Body of pancreas (tissue), 4 donors: ENCODE measurements at regions not wholly inside any gene's neighbourhood (a gene's known extent, or its start where the extent isn't known, plus 50 kb on each side); places are given as distances from the start of the nearest gene placed in this dataset.

Source experiments
- POLR2A ChIP-seq, 3 donors: fragments of 450-650 bp; IDR thresholded peaks; one replicate each; pipeline ENCODE4 v1.6.1; 2016; ENCODE audit warnings: antibody characterized with exemption in 3 of 3, mild to moderate bottlenecking in 2 of 3
- TF ChIP-seq, protein P1 (sequence below), 7 experiments: fragments of 450-650 bp in 4 of 7; fragments of 200-600 bp in 3 of 7; sonication (generic) in 3 of 7; IDR thresholded peaks; one replicate each; pipeline ENCODE4 v1.5.1; 2016 to 2019; ENCODE audit warnings: antibody characterized with exemption in 7 of 7

DNA sequence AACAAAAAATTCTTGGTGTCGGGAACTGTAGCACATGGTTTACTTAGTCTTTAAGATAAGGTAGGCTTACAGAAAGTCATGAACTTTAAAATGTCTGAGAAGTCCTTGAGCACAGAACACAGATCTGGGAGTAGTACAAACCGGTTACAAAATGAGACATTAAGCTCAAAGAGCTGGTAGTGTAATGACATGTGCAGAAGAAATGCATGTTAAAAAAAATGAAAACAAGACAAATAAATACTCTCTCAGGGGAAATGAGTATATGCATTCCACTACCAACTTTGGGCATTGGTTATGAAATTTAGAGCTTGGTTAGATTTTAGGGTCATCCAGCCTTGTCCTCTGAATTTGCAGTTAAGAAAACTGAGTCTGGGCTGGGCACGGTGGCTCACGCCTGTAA lies 91.5 kb upstream of the F3 start:
- no peak for TF ChIP-seq POLR2A (IDR thresholded peaks at IDR 0.05)
- TF ChIP-seq, protein P1, sequence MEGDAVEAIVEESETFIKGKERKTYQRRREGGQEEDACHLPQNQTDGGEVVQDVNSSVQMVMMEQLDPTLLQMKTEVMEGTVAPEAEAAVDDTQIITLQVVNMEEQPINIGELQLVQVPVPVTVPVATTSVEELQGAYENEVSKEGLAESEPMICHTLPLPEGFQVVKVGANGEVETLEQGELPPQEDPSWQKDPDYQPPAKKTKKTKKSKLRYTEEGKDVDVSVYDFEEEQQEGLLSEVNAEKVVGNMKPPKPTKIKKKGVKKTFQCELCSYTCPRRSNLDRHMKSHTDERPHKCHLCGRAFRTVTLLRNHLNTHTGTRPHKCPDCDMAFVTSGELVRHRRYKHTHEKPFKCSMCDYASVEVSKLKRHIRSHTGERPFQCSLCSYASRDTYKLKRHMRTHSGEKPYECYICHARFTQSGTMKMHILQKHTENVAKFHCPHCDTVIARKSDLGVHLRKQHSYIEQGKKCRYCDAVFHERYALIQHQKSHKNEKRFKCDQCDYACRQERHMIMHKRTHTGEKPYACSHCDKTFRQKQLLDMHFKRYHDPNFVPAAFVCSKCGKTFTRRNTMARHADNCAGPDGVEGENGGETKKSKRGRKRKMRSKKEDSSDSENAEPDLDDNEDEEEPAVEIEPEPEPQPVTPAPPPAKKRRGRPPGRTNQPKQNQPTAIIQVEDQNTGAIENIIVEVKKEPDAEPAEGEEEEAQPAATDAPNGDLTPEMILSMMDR (IDR thresholded peaks at IDR 0.05), result no peak
